Hematopoietic multipotent progenitor cell treated with erythropoietin and hydrocortisone succinate and interleukin-3 and kit ligand, for 8 days (in vitro differentiated cells): ENCODE measurements at regions not wholly inside any gene's neighbourhood (a gene's known extent, or its start where the extent isn't known, plus 50 kb on each side); places are given as distances from the start of the nearest gene placed in this dataset.

ENCODE experiments used
- DNase-seq: peaks from one replicate; pipeline ENCODE4 v3.0.0-alpha.2; 2015

- no peak for DNase-seq
Observed at GRCh38 chr13:74084375-74084935, 49.7 kb downstream of the KLF12 start.

- DNase-seq: no peak
Observed at GRCh38 chr13:74082741-74083160, 51.5 kb downstream of the KLF12 start.

GRCh38 chr13:74080762-74081161 lies 53.4 kb downstream of the KLF12 start:
- DNase-seq: no peak

DNA sequence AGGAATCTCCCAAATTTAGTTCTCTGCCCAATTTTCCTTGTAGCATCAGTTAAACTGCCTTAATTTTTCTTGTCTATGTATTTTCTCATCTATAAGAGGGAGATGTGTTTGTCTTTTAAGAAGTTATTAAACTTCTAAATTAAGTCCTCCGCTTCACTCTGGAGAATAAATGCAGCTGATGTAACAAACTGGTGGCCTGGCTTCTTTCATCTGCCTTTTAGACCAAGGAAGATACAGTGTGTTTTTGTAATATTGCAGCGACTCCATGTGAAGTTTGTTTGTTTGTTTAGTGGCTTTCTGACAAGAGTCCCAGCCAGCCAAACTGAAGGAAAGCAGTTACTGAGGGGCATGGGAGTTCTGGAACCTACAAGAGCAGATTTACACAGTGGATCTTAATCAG lies 56.4 kb downstream of the KLF12 start:
- no peak for DNase-seq

DNA sequence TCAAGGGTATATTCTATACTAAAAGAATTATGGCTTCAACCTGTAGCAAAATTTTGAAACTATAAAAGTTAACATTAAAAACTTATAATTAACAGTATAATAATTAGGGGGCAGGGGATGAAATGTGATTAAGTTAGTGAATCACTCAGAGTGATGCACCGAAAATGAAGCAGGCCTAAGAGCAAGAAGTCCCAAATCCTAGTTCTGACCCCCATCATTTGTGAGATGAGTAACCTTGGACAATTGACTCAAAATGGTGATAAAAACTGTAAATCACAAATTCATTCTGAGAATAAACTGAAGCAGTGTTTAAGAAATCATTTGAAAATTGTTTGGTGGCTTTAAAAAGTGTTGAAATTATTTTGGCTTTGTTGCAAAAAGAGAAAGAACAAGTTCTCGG lies 56.8 kb downstream of the KLF12 start:
- no peak for DNase-seq

DNA sequence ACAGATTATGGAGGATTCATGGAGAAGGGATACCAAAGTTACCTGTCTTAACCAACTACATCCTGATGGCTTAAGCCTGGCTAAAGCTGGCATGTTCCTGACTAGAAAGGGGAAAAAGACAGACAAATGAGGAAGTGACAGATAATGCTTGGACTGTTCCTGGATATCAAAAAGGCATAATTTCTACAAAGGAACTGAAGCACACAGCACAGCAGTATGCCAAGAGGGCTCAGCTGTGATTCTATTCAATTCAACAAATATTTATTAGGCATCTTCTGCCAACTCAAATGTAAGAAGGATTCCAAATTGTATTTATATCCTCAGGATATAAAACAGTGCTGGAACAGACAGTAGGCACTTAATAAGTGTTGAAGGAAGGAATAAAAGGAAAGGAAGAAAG lies 59.5 kb downstream of the KLF12 start:
- no peak for DNase-seq

GRCh38 chr13:74073274-74073673 lies 60.9 kb downstream of the KLF12 start:
- no peak for DNase-seq

GRCh38 chr13:74070513-74070912 lies 63.7 kb downstream of the KLF12 start:
- no peak for DNase-seq

DNA sequence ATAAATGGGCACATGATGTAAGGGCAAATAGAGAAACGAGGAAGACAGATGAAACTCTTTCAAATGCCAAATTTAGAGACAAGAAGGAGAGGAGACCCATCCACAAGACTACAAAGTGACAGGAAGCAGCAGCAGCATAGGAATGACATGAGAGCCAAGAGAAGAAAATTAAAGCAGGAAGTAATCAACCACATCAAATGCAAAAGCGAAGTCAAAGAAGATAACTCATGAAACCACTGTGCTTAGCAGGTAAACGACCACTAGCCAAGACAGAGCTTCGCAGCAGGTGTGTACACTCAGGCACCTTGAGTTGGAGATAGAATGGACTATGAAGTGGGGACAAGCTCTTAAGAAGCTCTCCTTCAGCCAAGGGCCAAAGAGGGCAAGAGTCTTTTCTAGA lies 64.1 kb downstream of the KLF12 start:
- no peak for DNase-seq

- DNase-seq: no peak
Observed at GRCh38 chr13:74068471-74068870, 65.7 kb downstream of the KLF12 start.

DNA sequence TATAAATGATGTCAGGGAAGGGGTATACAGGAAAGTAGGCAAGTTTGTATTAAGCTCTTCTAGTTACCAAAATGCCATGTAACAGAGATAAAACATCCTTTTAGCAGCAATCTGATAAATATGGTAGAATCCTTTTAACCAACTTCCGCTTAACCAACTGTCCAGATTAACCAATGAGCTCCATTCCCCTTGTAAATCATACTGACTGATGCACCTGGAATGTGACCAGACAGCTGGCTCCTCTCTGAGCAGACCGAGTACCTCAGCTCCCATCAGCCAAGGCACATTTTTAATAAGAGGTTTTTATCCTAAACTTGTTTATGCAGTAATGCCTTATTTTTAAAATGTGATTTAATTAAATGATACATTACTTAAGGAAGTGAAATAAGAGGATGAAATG lies 66.4 kb downstream of the KLF12 start:
- no peak for DNase-seq

GRCh38 chr13:74066937-74067336 lies 67.3 kb downstream of the KLF12 start:
- no peak for DNase-seq

DNA sequence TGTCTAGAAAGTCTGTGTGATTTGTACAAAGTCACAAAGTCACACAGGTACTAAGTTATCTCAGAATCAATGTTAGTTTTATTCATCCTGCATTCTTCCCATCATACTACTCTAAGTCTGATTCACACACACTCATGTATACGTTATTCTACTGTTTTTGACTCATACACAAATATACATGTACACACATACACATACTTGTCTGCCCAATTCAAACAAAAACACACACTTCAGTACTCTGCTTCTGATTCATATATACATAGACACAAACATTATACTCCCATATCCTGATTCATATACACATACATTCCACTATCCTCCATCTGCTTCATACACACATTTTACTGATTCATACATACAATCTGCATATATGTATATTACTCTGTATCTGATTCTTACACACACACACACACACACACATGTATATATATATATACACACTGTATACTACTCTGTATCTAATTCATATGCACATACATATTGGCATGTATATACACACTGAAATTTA lies 69.3 kb downstream of the KLF12 start:
- DNase-seq: no peak

- DNase-seq: no peak
Observed at GRCh38 chr13:74063533-74064100, 70.6 kb downstream of the KLF12 start.

GRCh38 chr13:74062933-74063332 lies 71.3 kb downstream of the KLF12 start:
- no peak for DNase-seq

GRCh38 chr13:74061926-74062595 lies 72.1 kb downstream of the KLF12 start:
- DNase-seq: no peak

DNA sequence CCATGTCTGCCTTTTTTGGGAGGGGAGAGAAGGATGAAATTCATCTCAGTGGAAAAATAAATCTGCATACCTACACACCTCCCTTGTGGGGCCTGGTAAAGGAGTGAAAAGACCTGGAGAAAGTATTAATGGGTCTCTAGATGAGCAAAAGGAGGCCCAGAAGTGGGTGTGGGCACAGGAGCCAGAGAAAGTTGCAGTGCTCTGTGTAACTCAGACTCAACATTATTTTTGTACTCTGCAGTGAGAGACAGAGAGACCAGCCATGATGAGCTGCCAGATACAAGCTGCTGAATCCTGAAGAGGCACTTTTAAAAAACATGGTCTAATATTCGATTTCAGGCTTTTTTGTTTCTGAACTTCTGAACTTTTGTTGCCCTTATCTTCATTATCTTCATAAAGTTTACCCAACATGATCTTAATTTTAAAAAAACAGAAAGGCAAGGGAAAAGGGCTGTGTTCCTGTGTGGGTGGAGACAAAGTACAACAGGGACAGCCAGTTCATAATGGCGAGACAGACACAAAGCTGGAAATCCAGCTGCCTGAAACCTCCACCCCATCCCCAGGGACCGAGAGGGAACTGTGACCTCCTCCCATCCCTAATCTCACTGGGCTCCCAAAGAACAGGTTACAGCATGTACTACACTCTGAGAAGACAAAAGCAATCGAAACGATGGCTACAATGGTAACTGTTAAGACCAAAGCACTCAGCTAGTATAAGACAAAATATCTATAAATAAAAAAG lies 77.2 kb downstream of the KLF12 start:
- DNase-seq: no peak

DNA sequence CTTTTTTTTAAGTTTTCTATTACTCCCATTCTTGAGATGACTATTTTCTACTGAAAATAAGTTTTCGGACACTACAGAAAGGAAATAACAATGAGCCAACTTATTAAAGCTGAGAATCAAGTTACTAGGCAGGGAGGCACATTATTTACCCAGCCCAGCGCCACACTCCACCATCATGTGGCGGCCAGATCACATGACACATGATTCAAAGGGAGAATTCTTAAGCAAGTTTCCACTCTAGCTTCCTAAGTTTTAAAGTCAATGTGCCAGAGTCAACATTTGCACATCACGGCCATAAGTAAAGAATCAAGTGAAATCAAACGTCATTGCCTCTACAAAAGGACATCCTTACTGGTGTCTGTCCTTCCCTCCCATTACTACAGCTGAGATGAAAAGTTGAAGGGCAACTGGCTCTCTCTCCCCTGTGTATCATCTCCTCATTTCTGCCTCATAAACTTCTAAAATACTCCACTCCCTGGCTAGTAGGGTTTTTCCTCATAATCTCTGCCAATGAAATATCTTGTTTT lies 81.7 kb downstream of the KLF12 start:
- no peak for DNase-seq

DNA sequence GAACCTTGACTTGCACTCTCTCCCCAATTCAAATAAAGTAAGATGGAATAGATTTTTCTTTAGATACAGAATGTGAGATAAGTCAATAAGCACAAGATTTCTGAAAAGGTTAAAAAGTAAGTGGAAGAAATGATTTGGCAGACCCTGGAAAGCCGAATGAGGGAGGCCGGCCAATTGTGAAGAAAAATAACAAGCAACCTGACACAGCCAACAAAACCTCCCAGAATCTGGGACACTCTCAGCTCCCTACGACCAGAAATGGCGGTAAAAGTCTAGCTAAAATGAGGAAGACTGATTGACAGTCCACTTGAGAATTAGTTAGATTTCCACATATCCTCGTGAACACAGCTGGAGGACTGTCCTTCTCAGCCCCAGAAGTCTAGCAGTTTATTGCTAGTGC lies 85.4 kb downstream of the KLF12 start:
- no peak for DNase-seq

- no peak for DNase-seq
Observed at GRCh38 chr13:74047931-74048600, 86.1 kb downstream of the KLF12 start.

DNA sequence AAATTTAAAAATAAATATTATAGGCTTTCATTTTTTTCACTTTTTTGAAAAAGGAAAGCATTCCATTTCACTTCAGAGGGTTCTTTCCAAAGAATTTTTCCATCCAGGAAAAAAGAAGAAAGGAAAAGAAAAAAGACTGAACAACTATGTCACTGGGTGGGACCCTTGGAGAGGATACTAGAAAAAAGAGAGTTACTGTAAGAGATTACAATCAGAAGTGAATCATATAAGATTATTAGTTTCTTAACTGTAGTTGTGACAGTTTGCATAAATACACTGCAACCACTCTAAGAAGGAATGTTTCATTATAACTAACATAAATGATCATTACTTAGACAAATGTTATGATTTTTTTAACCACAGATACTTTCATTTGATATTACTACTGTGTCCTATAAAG lies 87.8 kb downstream of the KLF12 start:
- no peak for DNase-seq

GRCh38 chr13:74045583-74045982 lies 88.6 kb downstream of the KLF12 start:
- no peak for DNase-seq

DNA sequence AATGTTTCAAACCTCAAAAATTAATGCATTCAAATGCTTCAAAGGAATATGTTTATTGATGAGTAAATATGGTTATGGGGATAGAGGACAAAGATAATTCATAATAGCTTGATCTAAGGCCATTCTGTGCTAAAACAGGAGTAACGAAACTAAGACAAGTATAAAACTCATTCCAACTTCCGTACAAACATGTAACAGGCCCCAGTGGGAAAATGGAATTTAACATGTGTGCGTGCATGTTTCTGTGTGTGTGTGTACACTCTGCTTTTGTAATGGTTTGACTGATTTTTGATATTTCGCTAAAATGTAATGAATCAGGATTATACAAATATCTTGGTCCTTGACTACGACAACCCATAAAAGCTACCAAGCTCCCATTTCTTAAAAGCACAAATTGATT lies 91.0 kb downstream of the KLF12 start:
- DNase-seq: no peak
